ENCODE measurements at regions not wholly inside any gene's neighbourhood (a gene's known extent, or its start where the extent isn't known, plus 50 kb on each side); places are given as distances from the start of the nearest gene placed in this dataset.

GRCh38 chr4:77327151-77327550 is 170.1 kb downstream of the CCNG2 start:
- H3K23me2 ChIP-seq (ENCODE audit: insufficient read length, low read depth, low read length, poor library complexity, severe bottlenecking): no peaks in the 10 kb centered on the region
- no peak overlapping the region for H3K4me2 ChIP-seq (ENCODE audit: insufficient read depth, insufficient read length, low read length)
- no peak overlapping the region for H2BK5ac ChIP-seq (ENCODE audit: insufficient read length, low read length)
- TF ChIP-seq CTCF (conservative IDR thresholded peaks at IDR 0.05): no peak
- Mint-ChIP-seq H3K9me3 (peaks cover 12 to 39% of the 10 kb centered on the region in 2 experiments), H3K4me1 (peaks cover 8 to 9% of the 10 kb centered on the region in 2 experiments), H3K4me3 (no peak overlapping the region), H3K36me3 (ENCODE audit: insufficient read depth in 1 of 3, low read depth in 3 of 3) (no peaks in the 10 kb centered on the region; a peak in 2 of 7 replicates), H3K27me3 (ENCODE audit: low read depth) (peaks cover 10% of the 10 kb centered on the region), H3K27ac (no peak overlapping the region)
- H3K9me3 ChIP-seq (ENCODE audit: control insufficient read depth, low read depth, low read length): no peaks in the 10 kb centered on the region
- H3K4ac ChIP-seq (ENCODE audit: low read depth, low read length): no peak overlapping the region
- H4K8ac ChIP-seq (replicated peaks; ENCODE audit: insufficient read length, low read depth, low read length): no peak overlapping the region
- H2AFZ ChIP-seq (ENCODE audit: low read length): no peak overlapping the region
- H2BK12ac ChIP-seq (ENCODE audit: insufficient read length, low read depth, low read length): no peak overlapping the region
- no peak overlapping the region for H3K56ac ChIP-seq (ENCODE audit: insufficient read length, low read depth, low read length)
- no peak overlapping the region for H3K23ac ChIP-seq (ENCODE audit: insufficient read length, low read depth, low read length)
- H3K14ac ChIP-seq (ENCODE audit: insufficient read depth, low read length): no peak overlapping the region
- H2BK15ac ChIP-seq (ENCODE audit: low read depth, low read length): no peak overlapping the region
- no peaks in the 10 kb centered on the region; the same call in 1 of the 2 replicates for H3K4me1 ChIP-seq (ENCODE audit: insufficient read depth, low read length)
- H3K18ac ChIP-seq (ENCODE audit: insufficient read length, low read depth, low read length): no peak overlapping the region
- no peaks in the 10 kb centered on the region for H3K27me3 ChIP-seq (ENCODE audit: insufficient read depth, low read length)
- H3K27ac ChIP-seq (ENCODE audit: insufficient read length, low read depth, low read length): no peak overlapping the region
- no peaks in the 10 kb centered on the region for H4K20me1 ChIP-seq (ENCODE audit: control insufficient read depth, insufficient read depth, insufficient read length)
- no peak overlapping the region for H4K5ac ChIP-seq (ENCODE audit: insufficient read length, low read depth, low read length)
- H2BK120ac ChIP-seq (ENCODE audit: low read depth, low read length, poor library complexity, severe bottlenecking): no peak overlapping the region
- H2AK5ac ChIP-seq (ENCODE audit: insufficient read length, low read length): no peak overlapping the region
- H3K79me1 ChIP-seq (ENCODE audit: insufficient read depth, low read depth, low read length, poor library complexity, severe bottlenecking): no peaks in the 10 kb centered on the region
- no peak overlapping the region for H3K9ac ChIP-seq (ENCODE audit: extremely low read depth, insufficient read length, low read length)
- no peak overlapping the region for H2BK20ac ChIP-seq (ENCODE audit: low read depth, low read length, poor library complexity, severe bottlenecking)
- DNase-seq: no peak
- no peak overlapping the region for H4K91ac ChIP-seq (ENCODE audit: insufficient read length, low read depth, low read length)
- H3K79me2 ChIP-seq (ENCODE audit: insufficient read depth, low read length): no peaks in the 10 kb centered on the region
- no CpG with 5 or more reads among the region's 6 CpGs for WGBS (ENCODE audit: extremely low coverage, insufficient read length, low lambda C conversion rate)
- no peak overlapping the region for H3T11ph ChIP-seq (ENCODE audit: low read length)
